Urothelium cell line (cell line): ENCODE measurements at regions not wholly inside any gene's neighbourhood (a gene's known extent, or its start where the extent isn't known, plus 50 kb on each side); places are given as distances from the start of the nearest gene placed in this dataset.
"Not testable (repeated sequence)": the region's sequence is repeated elsewhere in the genome, so short reads cannot be mapped to it uniquely, and the experiment has no call there.

Experiments used
- DNase-seq: peaks from one replicate; pipeline ENCODE4 v3.0.0; 2011; ENCODE audit warnings: low spot score, mixed read lengths
- FAIRE-seq: peaks from 2 replicates; lab custom pipeline; 2011; peaks lifted over from hg19 to GRCh38; lab: Jason Lieb, UNC

- no peak for FAIRE-seq
- DNase-seq = no peak
Measured at GRCh38 chr10:109308971-109309370, 614.3 kb downstream of the XPNPEP1 start.

GRCh38 chr10:109307102-109307501 lies 616.2 kb downstream of the XPNPEP1 start:
- DNase-seq, FAIRE-seq: not testable (repeated sequence)

- FAIRE-seq (no peak), DNase-seq (no peak)
Measured at GRCh38 chr10:109306698-109307097, 616.6 kb downstream of the XPNPEP1 start.

GRCh38 chr10:109287858-109288257 lies 635.5 kb downstream of the XPNPEP1 start:
- FAIRE-seq = no peak
- no peak for DNase-seq

GRCh38 chr10:109282510-109282909 lies 640.8 kb downstream of the XPNPEP1 start:
- FAIRE-seq (no peak), DNase-seq (peak; percentile 43)

- FAIRE-seq (no peak), DNase-seq (no peak)
Measured at GRCh38 chr10:109281347-109281746, 642.0 kb downstream of the XPNPEP1 start.

GRCh38 chr10:109280837-109281236 lies 642.5 kb downstream of the XPNPEP1 start:
- no peak for DNase-seq
- FAIRE-seq = no peak

GRCh38 chr10:109277456-109277855 lies 645.9 kb downstream of the XPNPEP1 start:
- no peak for DNase-seq
- FAIRE-seq = no peak

- FAIRE-seq = no peak
- DNase-seq = no peak
Measured at GRCh38 chr10:109275960-109276359, 647.4 kb downstream of the XPNPEP1 start.

GRCh38 chr10:109274681-109275080 lies 648.6 kb downstream of the XPNPEP1 start:
- DNase-seq (no peak), FAIRE-seq (no peak)

- FAIRE-seq (no peak), DNase-seq (no peak)
Measured at GRCh38 chr10:109270173-109270572, 653.1 kb downstream of the XPNPEP1 start.

GRCh38 chr10:109264004-109264403 lies 659.3 kb downstream of the XPNPEP1 start:
- DNase-seq = no peak
- FAIRE-seq = no peak

- no peak for FAIRE-seq
- DNase-seq = no peak
Measured at GRCh38 chr10:109261231-109261630, 662.1 kb downstream of the XPNPEP1 start.

GRCh38 chr10:109259293-109259692 lies 664.0 kb downstream of the XPNPEP1 start:
- DNase-seq (no peak), FAIRE-seq (peak; percentile 58)

- no peak for FAIRE-seq
Measured at GRCh38 chr10:109253306-109253705, 670.0 kb downstream of the XPNPEP1 start.

GRCh38 chr10:109250152-109250551 lies 673.2 kb downstream of the XPNPEP1 start:
- DNase-seq (no peak), FAIRE-seq (no peak)

More at GRCh38 chr10:109253306-109253705, 670.0 kb downstream of the XPNPEP1 start:
- no peak for DNase-seq

- no peak for FAIRE-seq
- no peak for DNase-seq
Measured at GRCh38 chr10:109247814-109248213, 675.5 kb downstream of the XPNPEP1 start.

GRCh38 chr10:109245821-109246220 lies 677.5 kb downstream of the XPNPEP1 start:
- FAIRE-seq = no peak
- no peak for DNase-seq

- DNase-seq = no peak
- FAIRE-seq = no peak
Measured at GRCh38 chr10:109239371-109239770, 683.9 kb downstream of the XPNPEP1 start.

GRCh38 chr10:109237682-109238081 lies 685.6 kb downstream of the XPNPEP1 start:
- FAIRE-seq (no peak), DNase-seq (no peak)

GRCh38 chr10:109237050-109237449 lies 686.3 kb downstream of the XPNPEP1 start:
- DNase-seq = no peak

GRCh38 chr10:109223533-109223932 lies 699.8 kb downstream of the XPNPEP1 start:
- not testable (repeated sequence) for DNase-seq, FAIRE-seq

More at GRCh38 chr10:109237050-109237449, 686.3 kb downstream of the XPNPEP1 start:
- FAIRE-seq = no peak

GRCh38 chr10:109219935-109220605 lies 703.2 kb downstream of the XPNPEP1 start:
- DNase-seq (no peak), FAIRE-seq (no peak)
